ENCODE measurements at regions not wholly inside any gene's neighbourhood (a gene's known extent, or its start where the extent isn't known, plus 50 kb on each side); places are given as distances from the start of the nearest gene placed in this dataset.

- 23% methylated on average over 7 of the region's 8 CpGs for WGBS (ENCODE audit: low lambda C conversion rate)
- Histone ChIP-seq H3K4me3 (replicated peaks in 1 of 3; ENCODE audit: insufficient read depth in 1 of 3, low read depth in 2 of 3, low read length in 3 of 3) (no peak overlapping the region), H3K79me2 (ENCODE audit: insufficient read depth, low read length) (no peaks in the 10 kb centered on the region), H3K27me3 (ENCODE audit: control insufficient read depth in 1 of 2, insufficient read depth in 2 of 2, low read length in 2 of 2) (no peaks in the 10 kb centered on the region), H3K9me3 (ENCODE audit: low read length) (peaks cover 53% of the 10 kb centered on the region), H3K36me3 (replicated peaks in 1 of 2; ENCODE audit: control insufficient read depth in 1 of 2, insufficient read depth in 2 of 2, low read length in 2 of 2) (no peaks in the 10 kb centered on the region), H4K20me1 (ENCODE audit: insufficient read depth, low read length) (no peaks in the 10 kb centered on the region), H2AFZ (ENCODE audit: low read length) (no peak overlapping the region), H3K4me1 (ENCODE audit: insufficient read depth, low read length) (no peaks in the 10 kb centered on the region), H3K27ac (ENCODE audit: extremely low read length, insufficient read depth, low read length) (no peak overlapping the region), H3K4me2 (ENCODE audit: low read depth, low read length) (no peak overlapping the region), H3K9ac (ENCODE audit: insufficient read depth, low read depth, low read length) (no peak overlapping the region)
- FAIRE-seq (no peak), DNase-seq (ENCODE audit: low spot score) (no peak), ATAC-seq (no peak)
- in situ Hi-C loops (cut with HindIII; ENCODE audit: extremely low pct_ligation_motif_present, low pct_unique_long_range_greater_than_20kb) (no loop called here), intact Hi-C loops (cut with micrococcal nuclease; ENCODE audit: unreplicated experiment) (no loop called here)
- TF ChIP-seq SNAPC2 (CRISPR knock-in tag; IDR thresholded peaks at IDR 0.05): no peak
- no peak for TF ChIP-seq JUND (CRISPR knock-in tag; IDR thresholded peaks at IDR 0.05)
- TF ChIP-seq BCL3 (CRISPR knock-in tag; IDR thresholded peaks at IDR 0.05): no peak
- no peak for TF ChIP-seq ZNF441 (CRISPR knock-in tag; IDR thresholded peaks at IDR 0.05; ENCODE audit: borderline replicate concordance)
- no TSS peak for BruUV-seq (replicated peaks)
- POLR2A ChIA-PET: no interaction called here
- CTCF ChIA-PET (ENCODE audit: low intra/inter-chr PET ratio, low total read pairs): no interaction called here
Observed at GRCh38 chr16:61030616-61031015, 1005.6 kb downstream of the CDH8 start.

- no peak for FAIRE-seq
- CTCF ChIA-PET (ENCODE audit: low intra/inter-chr PET ratio, low total read pairs): no interaction called here
- TF ChIP-seq PAXIP1 (CRISPR knock-in tag; conservative IDR thresholded peaks at IDR 0.05) (no peak), ZSCAN20 (CRISPR knock-in tag; IDR thresholded peaks at IDR 0.05; ENCODE audit: borderline replicate concordance) (no peak), ZNF605 (CRISPR knock-in tag; IDR thresholded peaks at IDR 0.05) (no peak), RBM22 (optimal IDR thresholded peaks at IDR 0.05; ENCODE audit: low read length) (no peak), PRDM15 (CRISPR knock-in tag; IDR thresholded peaks at IDR 0.05) (no peak), ZNF629 (CRISPR knock-in tag; conservative IDR thresholded peaks at IDR 0.05) (no peak)
Observed at GRCh38 chr16:61024180-61024900, 1011.9 kb downstream of the CDH8 start.

More at GRCh38 chr16:61024180-61024900, 1011.9 kb downstream of the CDH8 start:
- Histone ChIP-seq H4K20me1 (ENCODE audit: insufficient read depth, low read length) (no peaks in the 10 kb centered on the region), H3K9me3 (ENCODE audit: low read length) (peaks cover 65% of the 10 kb centered on the region), H3K79me2 (ENCODE audit: insufficient read depth, low read length) (no peaks in the 10 kb centered on the region), H3K9ac (ENCODE audit: insufficient read depth, low read depth, low read length) (no peak overlapping the region), H3K36me3 (replicated peaks in 1 of 2; ENCODE audit: control insufficient read depth in 1 of 2, insufficient read depth in 2 of 2, low read length in 2 of 2) (no peaks in the 10 kb centered on the region), H3K4me2 (ENCODE audit: low read depth, low read length) (no peak overlapping the region), H3K4me3 (replicated peaks in 1 of 3; ENCODE audit: insufficient read depth in 1 of 3, low read depth in 2 of 3, low read length in 3 of 3) (no peak overlapping the region), H2AFZ (ENCODE audit: low read length) (no peak overlapping the region), H3K27ac (ENCODE audit: extremely low read length, insufficient read depth, low read length) (no peak overlapping the region), H3K27me3 (ENCODE audit: control insufficient read depth in 1 of 2, insufficient read depth in 2 of 2, low read length in 2 of 2) (no peaks in the 10 kb centered on the region), H3K4me1 (ENCODE audit: insufficient read depth, low read length) (no peaks in the 10 kb centered on the region)
- WGBS (ENCODE audit: low lambda C conversion rate): 3% methylated on average over 3 of the region's 3 CpGs
- no TSS peak for BruUV-seq (replicated peaks)
- no peak for DNase-seq (ENCODE audit: low spot score)
- no peak for ATAC-seq
- intact Hi-C loops (cut with micrococcal nuclease; ENCODE audit: unreplicated experiment): no loop called here
- in situ Hi-C loops (cut with HindIII; ENCODE audit: extremely low pct_ligation_motif_present, low pct_unique_long_range_greater_than_20kb): no loop called here
- POLR2A ChIA-PET: no interaction called here

All from HepG2 (cell line).